ENCODE measurements at regions not wholly inside any gene's neighbourhood (a gene's known extent, or its start where the extent isn't known, plus 50 kb on each side); places are given as distances from the start of the nearest gene placed in this dataset.

- Histone ChIP-seq H3K36me3 (ENCODE audit: control insufficient read depth, insufficient read depth, low read length) (no peaks in the 10 kb centered on the region), H3K9me3 (ENCODE audit: control insufficient read depth, low read length) (no peaks in the 10 kb centered on the region), H3K27ac (no peak overlapping the region), H3K4me2 (ENCODE audit: low read length) (no peak overlapping the region), H3K9ac (no peak overlapping the region), H3K4me1 (no peaks in the 10 kb centered on the region), H3K4me3 (ENCODE audit: low read depth, low read length) (no peak overlapping the region), H3K79me2 (no peaks in the 10 kb centered on the region), H3K27me3 (ENCODE audit: control insufficient read depth, insufficient read depth, low read length) (no peaks in the 10 kb centered on the region), H2AFZ (no peak overlapping the region)
- no peak for TF ChIP-seq CTCF (IDR thresholded peaks at IDR 0.05)
Observed at GRCh38 chr2:147683380-147683779, 161.4 kb upstream of the ACVR2A start.

- no peak for TF ChIP-seq CTCF (IDR thresholded peaks at IDR 0.05)
- Histone ChIP-seq H3K4me2 (ENCODE audit: low read length) (no peak overlapping the region), H3K4me3 (ENCODE audit: low read depth, low read length) (no peak overlapping the region), H3K4me1 (no peaks in the 10 kb centered on the region), H3K27me3 (ENCODE audit: control insufficient read depth, insufficient read depth, low read length) (no peaks in the 10 kb centered on the region), H2AFZ (no peak overlapping the region), H3K9me3 (ENCODE audit: control insufficient read depth, low read length) (no peaks in the 10 kb centered on the region), H3K9ac (no peak overlapping the region), H3K36me3 (ENCODE audit: control insufficient read depth, insufficient read depth, low read length) (no peaks in the 10 kb centered on the region), H3K27ac (no peak overlapping the region), H3K79me2 (no peaks in the 10 kb centered on the region)
Observed at GRCh38 chr2:147681093-147681492, 163.7 kb upstream of the ACVR2A start.

GRCh38 chr2:147679955-147680531 is 164.8 kb upstream of the ACVR2A start:
- Histone ChIP-seq H3K27ac (no peak overlapping the region), H2AFZ (no peak overlapping the region), H3K79me2 (no peaks in the 10 kb centered on the region), H3K4me2 (ENCODE audit: low read length) (no peak overlapping the region), H3K27me3 (ENCODE audit: control insufficient read depth, insufficient read depth, low read length) (no peaks in the 10 kb centered on the region), H3K9ac (no peak overlapping the region), H3K36me3 (ENCODE audit: control insufficient read depth, insufficient read depth, low read length) (no peaks in the 10 kb centered on the region), H3K4me3 (ENCODE audit: low read depth, low read length) (no peak overlapping the region), H3K9me3 (ENCODE audit: control insufficient read depth, low read length) (no peaks in the 10 kb centered on the region), H3K4me1 (no peaks in the 10 kb centered on the region)
- no peak for TF ChIP-seq CTCF (IDR thresholded peaks at IDR 0.05)

GRCh38 chr2:147679191-147679954 is 165.5 kb upstream of the ACVR2A start:
- H3K27ac ChIP-seq, result no peak overlapping the region
- H3K4me2 ChIP-seq (ENCODE audit: low read length), result no peak overlapping the region
- no peaks in the 10 kb centered on the region for H3K27me3 ChIP-seq (ENCODE audit: control insufficient read depth, insufficient read depth, low read length)
- H3K4me1 ChIP-seq, result no peaks in the 10 kb centered on the region
- H3K36me3 ChIP-seq (ENCODE audit: control insufficient read depth, insufficient read depth, low read length), result no peaks in the 10 kb centered on the region
- no peak for TF ChIP-seq CTCF (IDR thresholded peaks at IDR 0.05)
- no peak overlapping the region for H2AFZ ChIP-seq
- H3K79me2 ChIP-seq, result no peaks in the 10 kb centered on the region
- no peaks in the 10 kb centered on the region for H3K9me3 ChIP-seq (ENCODE audit: control insufficient read depth, low read length)
- H3K4me3 ChIP-seq (ENCODE audit: low read depth, low read length), result no peak overlapping the region
- H3K9ac ChIP-seq, result no peak overlapping the region

GRCh38 chr2:147665105-147665504 is 179.7 kb upstream of the ACVR2A start:
- H3K79me2 ChIP-seq, result no peaks in the 10 kb centered on the region

More at GRCh38 chr2:147665105-147665504, 179.7 kb upstream of the ACVR2A start:
- H2AFZ ChIP-seq, result no peak overlapping the region
- no peaks in the 10 kb centered on the region for H3K9me3 ChIP-seq (ENCODE audit: control insufficient read depth, low read length)
- H3K36me3 ChIP-seq (ENCODE audit: control insufficient read depth, insufficient read depth, low read length), result no peaks in the 10 kb centered on the region
- H3K27ac ChIP-seq, result no peak overlapping the region
- no peak overlapping the region for H3K4me3 ChIP-seq (ENCODE audit: low read depth, low read length)
- TF ChIP-seq CTCF (IDR thresholded peaks at IDR 0.05), result no peak
- no peaks in the 10 kb centered on the region for H3K4me1 ChIP-seq
- no peak overlapping the region for H3K9ac ChIP-seq
- H3K4me2 ChIP-seq (ENCODE audit: low read length), result no peak overlapping the region
- no peaks in the 10 kb centered on the region for H3K27me3 ChIP-seq (ENCODE audit: control insufficient read depth, insufficient read depth, low read length)

Measured in parathyroid adenoma (tissue), 2 donors.